GM23338 (cell line): ENCODE measurements at regions not wholly inside any gene's neighbourhood (a gene's known extent, or its start where the extent isn't known, plus 50 kb on each side); places are given as distances from the start of the nearest gene placed in this dataset.

Experiments used
- ATAC-seq: fragments of 200-7000 bp; cut with Tn5 transposase; 3 replicates; pipeline ENCODE4 v1.9.1; 2020
- DNase-seq: peaks from one replicate; pipeline ENCODE4 v3.0.0-alpha.2; 2015; ENCODE audit warnings: low spot score
- H2AFZ ChIP-seq: fragments of 200-600 bp; sonication (generic); 2 replicates; pipeline ENCODE4 v1.8.0; 2016; ENCODE audit warnings: antibody characterized with exemption, mild to moderate bottlenecking, moderate library complexity
- H3F3A ChIP-seq: fragments of 200-600 bp; sonication (generic); replicated peaks from 2 replicates; pipeline ENCODE4 v1.8.0; 2017; ENCODE audit warnings: antibody characterized with exemption, mixed run types, low read depth
- H3K27ac ChIP-seq: fragments of 200-600 bp; sonication (generic); 2 replicates; pipeline ENCODE4 v1.6.1; 2016; ENCODE audit warnings: low read depth
- H3K27me3 ChIP-seq: fragments of 200-600 bp; sonication (generic); 2 replicates; pipeline ENCODE4 v1.8.0; 2016; ENCODE audit warnings: mild to moderate bottlenecking, mixed run types, moderate library complexity; ENCODE audit not compliant: insufficient read depth
- H3K36me3 ChIP-seq: fragments of 200-600 bp; sonication (generic); 2 replicates; pipeline ENCODE4 v1.8.0; 2016; ENCODE audit warnings: mild to moderate bottlenecking; ENCODE audit not compliant: insufficient read depth
- H3K4me1 ChIP-seq: fragments of 200-600 bp; sonication (generic); 2 replicates; pipeline ENCODE4 v1.8.0; 2016; ENCODE audit warnings: mild to moderate bottlenecking, moderate library complexity; ENCODE audit not compliant: insufficient read depth
- H3K4me2 ChIP-seq: fragments of 200-600 bp; sonication (generic); 2 replicates; pipeline ENCODE4 v1.7.1; 2017; ENCODE audit warnings: mixed run types
- H3K4me3 ChIP-seq: fragments of 200-600 bp; sonication (generic); 2 replicates; pipeline ENCODE4 v1.6.1; 2016; ENCODE audit warnings: mixed run types
- H3K79me2 ChIP-seq: fragments of 200-600 bp; sonication (generic); replicated peaks from 2 replicates; pipeline ENCODE4 v1.8.0; 2017; ENCODE audit warnings: mild to moderate bottlenecking; ENCODE audit not compliant: insufficient read depth
- H3K9me2 ChIP-seq: fragments of 200-600 bp; sonication (generic); 2 replicates; pipeline ENCODE4 v1.8.0; 2017; ENCODE audit not compliant: insufficient read depth
- H4K20me1 ChIP-seq: fragments of 200-600 bp; sonication (generic); replicated peaks from 2 replicates; pipeline ENCODE4 v1.8.0; 2017; ENCODE audit warnings: mild to moderate bottlenecking; ENCODE audit not compliant: insufficient read depth
- H3K27ac Mint-ChIP-seq: 2 replicates; pipeline ENCODE4 v1.8.0; 2020; ENCODE audit warnings: inconsistent platforms, mild to moderate bottlenecking, moderate library complexity, mixed read lengths
- H3K27me3 Mint-ChIP-seq: 3 replicates; pipeline ENCODE4 v1.8.0; 2022; ENCODE audit warnings: low read depth, mild to moderate bottlenecking, moderate library complexity, mixed read lengths, inconsistent platforms; ENCODE audit not compliant: insufficient read depth, poor library complexity
- H3K36me3 Mint-ChIP-seq: 3 replicates; pipeline ENCODE4 v1.8.0; 2021; ENCODE audit warnings: low read depth, mild to moderate bottlenecking, inconsistent platforms, moderate library complexity, mixed read lengths
- H3K4me1 Mint-ChIP-seq: 3 replicates; pipeline ENCODE4 v1.8.0; 2020; ENCODE audit warnings: mild to moderate bottlenecking, inconsistent platforms, mixed read lengths
- H3K4me3 Mint-ChIP-seq: 3 replicates; pipeline ENCODE4 v1.8.0; 2021; ENCODE audit warnings: moderate library complexity, mild to moderate bottlenecking, inconsistent platforms, mixed read lengths
- H3K9me3 Mint-ChIP-seq: 3 replicates; pipeline ENCODE4 v1.8.0; 2020; ENCODE audit warnings: moderate library complexity, mild to moderate bottlenecking, inconsistent platforms, mixed read lengths
- CREB1 ChIP-seq: fragments of 250-450 bp; sonication (Bioruptor Pico); IDR thresholded peaks from 2 replicates; pipeline ENCODE4 v1.5.0; 2020; ENCODE audit warnings: low read depth, mild to moderate bottlenecking, moderate library complexity
- EZH2 ChIP-seq: fragments of 200-600 bp; sonication (generic); IDR thresholded peaks from one replicate; pipeline ENCODE4 v1.8.0; 2017; ENCODE audit warnings: antibody characterized with exemption, mild to moderate bottlenecking, low read depth; ENCODE audit not compliant: unreplicated experiment
- EZH2phosphoT487 ChIP-seq: fragments of 200-600 bp; sonication (generic); IDR thresholded peaks from one replicate; pipeline ENCODE4 v1.8.1; 2018; ENCODE audit warnings: antibody characterized with exemption; ENCODE audit not compliant: unreplicated experiment
- STAT1 ChIP-seq: IDR thresholded peaks from one replicate; pipeline ENCODE4 v1.6.1; 2016; ENCODE audit warnings: antibody characterized with exemption; ENCODE audit not compliant: unreplicated experiment
- TF ChIP-seq, protein P1 (sequence below), 2 experiments: fragments of 200-600 bp in 1 of 2; sonication (generic) in 1 of 2; conservative IDR thresholded peaks; 2 replicates each; pipeline versions ENCODE4 v1.5.1 to v1.6.1; 2016 to 2017; ENCODE audit warnings: antibody characterized with exemption in 2 of 2, low read depth in 2 of 2, mild to moderate bottlenecking in 2 of 2, moderate library complexity in 1 of 2
- TF ChIP-seq, protein P2 (sequence below): fragments of 250-450 bp; sonication (Bioruptor Pico); IDR thresholded peaks from 2 replicates; pipeline ENCODE4 v1.5.0; 2020; ENCODE audit warnings: mild to moderate bottlenecking, moderate library complexity
- TF ChIP-seq, protein P3 (sequence below): IDR thresholded peaks from one replicate; pipeline ENCODE4 v1.6.1; 2018; ENCODE audit warnings: antibody characterized with exemption; ENCODE audit not compliant: unreplicated experiment

DNA sequence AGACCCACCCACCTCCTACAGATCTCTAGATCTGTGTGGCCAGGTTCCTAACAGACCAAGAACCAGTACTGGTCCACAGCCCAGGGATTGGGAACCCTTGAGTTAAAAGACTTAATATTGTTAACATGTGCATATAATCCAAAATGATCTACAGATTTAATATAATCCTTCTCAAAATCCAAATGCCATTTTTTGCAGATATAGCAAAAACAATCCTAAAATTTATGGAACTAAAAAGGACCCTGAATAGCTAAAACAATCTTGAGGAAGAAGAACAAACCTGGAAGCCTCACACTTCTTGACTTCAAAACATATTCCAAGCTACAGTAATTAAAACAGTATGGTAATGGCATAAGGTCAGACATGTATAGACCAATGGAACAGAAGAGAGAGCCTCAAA, 206.9 kb upstream of the SIX2 start (continued):
- TF ChIP-seq, protein P1, sequence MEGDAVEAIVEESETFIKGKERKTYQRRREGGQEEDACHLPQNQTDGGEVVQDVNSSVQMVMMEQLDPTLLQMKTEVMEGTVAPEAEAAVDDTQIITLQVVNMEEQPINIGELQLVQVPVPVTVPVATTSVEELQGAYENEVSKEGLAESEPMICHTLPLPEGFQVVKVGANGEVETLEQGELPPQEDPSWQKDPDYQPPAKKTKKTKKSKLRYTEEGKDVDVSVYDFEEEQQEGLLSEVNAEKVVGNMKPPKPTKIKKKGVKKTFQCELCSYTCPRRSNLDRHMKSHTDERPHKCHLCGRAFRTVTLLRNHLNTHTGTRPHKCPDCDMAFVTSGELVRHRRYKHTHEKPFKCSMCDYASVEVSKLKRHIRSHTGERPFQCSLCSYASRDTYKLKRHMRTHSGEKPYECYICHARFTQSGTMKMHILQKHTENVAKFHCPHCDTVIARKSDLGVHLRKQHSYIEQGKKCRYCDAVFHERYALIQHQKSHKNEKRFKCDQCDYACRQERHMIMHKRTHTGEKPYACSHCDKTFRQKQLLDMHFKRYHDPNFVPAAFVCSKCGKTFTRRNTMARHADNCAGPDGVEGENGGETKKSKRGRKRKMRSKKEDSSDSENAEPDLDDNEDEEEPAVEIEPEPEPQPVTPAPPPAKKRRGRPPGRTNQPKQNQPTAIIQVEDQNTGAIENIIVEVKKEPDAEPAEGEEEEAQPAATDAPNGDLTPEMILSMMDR (conservative IDR thresholded peaks at IDR 0.05; ENCODE audit: low read depth in 2 of 2) = no peak
- TF ChIP-seq EZH2phosphoT487 = no peak
- no peak for TF ChIP-seq CREB1 (CRISPR knock-in tag)
- TF ChIP-seq, protein P2, sequence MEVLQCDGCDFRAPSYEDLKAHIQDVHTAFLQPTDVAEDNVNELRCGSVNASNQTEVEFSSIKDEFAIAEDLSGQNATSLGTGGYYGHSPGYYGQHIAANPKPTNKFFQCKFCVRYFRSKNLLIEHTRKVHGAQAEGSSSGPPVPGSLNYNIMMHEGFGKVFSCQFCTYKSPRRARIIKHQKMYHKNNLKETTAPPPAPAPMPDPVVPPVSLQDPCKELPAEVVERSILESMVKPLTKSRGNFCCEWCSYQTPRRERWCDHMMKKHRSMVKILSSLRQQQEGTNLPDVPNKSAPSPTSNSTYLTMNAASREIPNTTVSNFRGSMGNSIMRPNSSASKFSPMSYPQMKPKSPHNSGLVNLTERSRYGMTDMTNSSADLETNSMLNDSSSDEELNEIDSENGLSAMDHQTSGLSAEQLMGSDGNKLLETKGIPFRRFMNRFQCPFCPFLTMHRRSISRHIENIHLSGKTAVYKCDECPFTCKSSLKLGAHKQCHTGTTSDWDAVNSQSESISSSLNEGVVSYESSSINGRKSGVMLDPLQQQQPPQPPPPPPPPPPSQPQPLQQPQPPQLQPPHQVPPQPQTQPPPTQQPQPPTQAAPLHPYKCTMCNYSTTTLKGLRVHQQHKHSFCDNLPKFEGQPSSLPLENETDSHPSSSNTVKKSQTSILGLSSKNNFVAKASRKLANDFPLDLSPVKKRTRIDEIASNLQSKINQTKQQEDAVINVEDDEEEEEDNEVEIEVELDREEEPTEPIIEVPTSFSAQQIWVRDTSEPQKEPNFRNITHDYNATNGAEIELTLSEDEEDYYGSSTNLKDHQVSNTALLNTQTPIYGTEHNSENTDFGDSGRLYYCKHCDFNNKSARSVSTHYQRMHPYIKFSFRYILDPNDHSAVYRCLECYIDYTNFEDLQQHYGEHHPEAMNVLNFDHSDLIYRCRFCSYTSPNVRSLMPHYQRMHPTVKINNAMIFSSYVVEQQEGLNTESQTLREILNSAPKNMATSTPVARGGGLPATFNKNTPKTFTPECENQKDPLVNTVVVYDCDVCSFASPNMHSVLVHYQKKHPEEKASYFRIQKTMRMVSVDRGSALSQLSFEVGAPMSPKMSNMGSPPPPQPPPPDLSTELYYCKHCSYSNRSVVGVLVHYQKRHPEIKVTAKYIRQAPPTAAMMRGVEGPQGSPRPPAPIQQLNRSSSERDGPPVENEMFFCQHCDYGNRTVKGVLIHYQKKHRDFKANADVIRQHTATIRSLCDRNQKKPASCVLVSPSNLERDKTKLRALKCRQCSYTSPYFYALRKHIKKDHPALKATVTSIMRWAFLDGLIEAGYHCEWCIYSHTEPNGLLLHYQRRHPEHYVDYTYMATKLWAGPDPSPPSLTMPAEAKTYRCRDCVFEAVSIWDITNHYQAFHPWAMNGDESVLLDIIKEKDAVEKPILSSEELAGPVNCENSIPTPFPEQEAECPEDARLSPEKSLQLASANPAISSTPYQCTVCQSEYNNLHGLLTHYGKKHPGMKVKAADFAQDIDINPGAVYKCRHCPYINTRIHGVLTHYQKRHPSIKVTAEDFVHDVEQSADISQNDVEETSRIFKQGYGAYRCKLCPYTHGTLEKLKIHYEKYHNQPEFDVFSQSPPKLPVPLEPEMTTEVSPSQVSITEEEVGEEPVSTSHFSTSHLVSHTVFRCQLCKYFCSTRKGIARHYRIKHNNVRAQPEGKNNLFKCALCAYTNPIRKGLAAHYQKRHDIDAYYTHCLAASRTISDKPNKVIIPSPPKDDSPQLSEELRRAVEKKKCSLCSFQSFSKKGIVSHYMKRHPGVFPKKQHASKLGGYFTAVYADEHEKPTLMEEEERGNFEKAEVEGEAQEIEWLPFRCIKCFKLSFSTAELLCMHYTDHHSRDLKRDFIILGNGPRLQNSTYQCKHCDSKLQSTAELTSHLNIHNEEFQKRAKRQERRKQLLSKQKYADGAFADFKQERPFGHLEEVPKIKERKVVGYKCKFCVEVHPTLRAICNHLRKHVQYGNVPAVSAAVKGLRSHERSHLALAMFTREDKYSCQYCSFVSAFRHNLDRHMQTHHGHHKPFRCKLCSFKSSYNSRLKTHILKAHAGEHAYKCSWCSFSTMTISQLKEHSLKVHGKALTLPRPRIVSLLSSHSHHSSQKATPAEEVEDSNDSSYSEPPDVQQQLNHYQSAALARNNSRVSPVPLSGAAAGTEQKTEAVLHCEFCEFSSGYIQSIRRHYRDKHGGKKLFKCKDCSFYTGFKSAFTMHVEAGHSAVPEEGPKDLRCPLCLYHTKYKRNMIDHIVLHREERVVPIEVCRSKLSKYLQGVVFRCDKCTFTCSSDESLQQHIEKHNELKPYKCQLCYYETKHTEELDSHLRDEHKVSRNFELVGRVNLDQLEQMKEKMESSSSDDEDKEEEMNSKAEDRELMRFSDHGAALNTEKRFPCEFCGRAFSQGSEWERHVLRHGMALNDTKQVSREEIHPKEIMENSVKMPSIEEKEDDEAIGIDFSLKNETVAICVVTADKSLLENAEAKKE (CRISPR knock-in tag) = no peak
- TF ChIP-seq STAT1 = no peak

DNA sequence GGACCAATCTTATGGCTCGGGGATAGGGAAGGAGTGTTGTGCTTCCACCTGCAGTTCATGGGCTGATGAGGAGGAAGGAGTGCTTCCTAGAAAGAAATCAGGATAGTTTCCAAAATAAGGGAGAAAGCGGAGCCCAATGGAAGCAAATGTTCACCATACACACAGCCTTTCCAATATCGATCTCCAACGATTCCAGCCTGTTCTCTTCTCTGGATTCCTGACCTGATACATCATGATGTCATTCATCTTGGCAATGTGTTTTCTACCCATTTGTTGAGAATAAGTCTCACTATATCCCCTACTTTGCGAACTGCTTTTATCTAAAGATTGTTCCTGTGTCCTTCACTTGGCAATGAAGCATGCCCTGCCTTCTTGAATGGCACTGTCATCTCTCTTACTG, 205.3 kb upstream of the SIX2 start:
- Mint-ChIP-seq H3K9me3 (no peaks in the 10 kb centered on the region), H3K36me3 (no peaks in the 10 kb centered on the region; the same call in 1 of the 3 replicates), H3K27ac (no peak overlapping the region), H3K4me1 (peaks cover 6% of the 10 kb centered on the region; the same call in 2 of the 3 replicates), H3K27me3 (peaks cover 6% of the 10 kb centered on the region), H3K4me3 (no peak overlapping the region)
- no peak overlapping the region for H3K4me2 ChIP-seq
- H3K36me3 ChIP-seq = no peaks in the 10 kb centered on the region
- H2AFZ ChIP-seq = no peak overlapping the region; the same call in 1 of the 2 replicates
- no peak overlapping the region for H3K4me3 ChIP-seq
- H3K9me2 ChIP-seq = peaks cover 5% of the 10 kb centered on the region; the same call in 1 of the 2 replicates
- H3K79me2 ChIP-seq = no peaks in the 10 kb centered on the region
- DNase-seq = no peak
- H3F3A ChIP-seq = no peaks in the 10 kb centered on the region
- no peak overlapping the region for H3K27ac ChIP-seq
- no peaks in the 10 kb centered on the region for H3K4me1 ChIP-seq
- no peak for ATAC-seq
- H4K20me1 ChIP-seq = no peaks in the 10 kb centered on the region
- H3K27me3 ChIP-seq = no peaks in the 10 kb centered on the region
- TF ChIP-seq, protein P3, sequence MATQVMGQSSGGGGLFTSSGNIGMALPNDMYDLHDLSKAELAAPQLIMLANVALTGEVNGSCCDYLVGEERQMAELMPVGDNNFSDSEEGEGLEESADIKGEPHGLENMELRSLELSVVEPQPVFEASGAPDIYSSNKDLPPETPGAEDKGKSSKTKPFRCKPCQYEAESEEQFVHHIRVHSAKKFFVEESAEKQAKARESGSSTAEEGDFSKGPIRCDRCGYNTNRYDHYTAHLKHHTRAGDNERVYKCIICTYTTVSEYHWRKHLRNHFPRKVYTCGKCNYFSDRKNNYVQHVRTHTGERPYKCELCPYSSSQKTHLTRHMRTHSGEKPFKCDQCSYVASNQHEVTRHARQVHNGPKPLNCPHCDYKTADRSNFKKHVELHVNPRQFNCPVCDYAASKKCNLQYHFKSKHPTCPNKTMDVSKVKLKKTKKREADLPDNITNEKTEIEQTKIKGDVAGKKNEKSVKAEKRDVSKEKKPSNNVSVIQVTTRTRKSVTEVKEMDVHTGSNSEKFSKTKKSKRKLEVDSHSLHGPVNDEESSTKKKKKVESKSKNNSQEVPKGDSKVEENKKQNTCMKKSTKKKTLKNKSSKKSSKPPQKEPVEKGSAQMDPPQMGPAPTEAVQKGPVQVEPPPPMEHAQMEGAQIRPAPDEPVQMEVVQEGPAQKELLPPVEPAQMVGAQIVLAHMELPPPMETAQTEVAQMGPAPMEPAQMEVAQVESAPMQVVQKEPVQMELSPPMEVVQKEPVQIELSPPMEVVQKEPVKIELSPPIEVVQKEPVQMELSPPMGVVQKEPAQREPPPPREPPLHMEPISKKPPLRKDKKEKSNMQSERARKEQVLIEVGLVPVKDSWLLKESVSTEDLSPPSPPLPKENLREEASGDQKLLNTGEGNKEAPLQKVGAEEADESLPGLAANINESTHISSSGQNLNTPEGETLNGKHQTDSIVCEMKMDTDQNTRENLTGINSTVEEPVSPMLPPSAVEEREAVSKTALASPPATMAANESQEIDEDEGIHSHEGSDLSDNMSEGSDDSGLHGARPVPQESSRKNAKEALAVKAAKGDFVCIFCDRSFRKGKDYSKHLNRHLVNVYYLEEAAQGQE = no peak
- no peak for TF ChIP-seq EZH2
- TF ChIP-seq, protein P1 (conservative IDR thresholded peaks at IDR 0.05; ENCODE audit: low read depth in 2 of 2) = no peak
